CD4-positive, alpha-beta T cell treated with Interleukin-17A for 1 hour (primary cell): ENCODE measurements at regions not wholly inside any gene's neighbourhood (a gene's known extent, or its start where the extent isn't known, plus 50 kb on each side); places are given as distances from the start of the nearest gene placed in this dataset.
"Not testable (repeated sequence)": the region's sequence is repeated elsewhere in the genome, so short reads cannot be mapped to it uniquely, and the experiment has no call there.

Source experiments
- DNase-seq: peaks from one replicate; pipeline ENCODE4 v3.0.0-alpha.2; 2020

DNA sequence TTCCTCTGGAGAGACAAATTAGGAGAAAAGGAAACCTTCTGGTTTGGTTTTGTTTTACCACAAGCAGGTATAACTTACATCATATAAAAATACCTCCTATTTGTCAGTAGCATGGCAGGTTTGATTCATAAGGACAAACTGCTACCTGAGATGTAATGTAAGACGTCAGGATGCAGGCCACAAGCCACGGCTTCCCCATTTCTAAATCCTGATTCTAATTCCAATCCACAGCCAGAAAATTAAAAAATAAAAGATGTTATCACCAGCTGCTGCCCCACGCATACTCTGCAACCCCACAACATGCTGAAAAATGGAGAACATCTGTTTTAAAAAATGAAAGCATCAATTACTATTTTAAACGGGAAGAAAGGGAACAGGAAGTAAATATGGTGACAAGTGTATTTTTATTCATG is 197.6 kb downstream of the BCL11A start:
- DNase-seq, result no peak

- DNase-seq, result no peak
These were observed 198.7 kb downstream of the BCL11A start for GRCh38 chr2:60354713-60355112.

GRCh38 chr2:60353863-60354262 is 199.6 kb downstream of the BCL11A start:
- DNase-seq, result no peak

DNA sequence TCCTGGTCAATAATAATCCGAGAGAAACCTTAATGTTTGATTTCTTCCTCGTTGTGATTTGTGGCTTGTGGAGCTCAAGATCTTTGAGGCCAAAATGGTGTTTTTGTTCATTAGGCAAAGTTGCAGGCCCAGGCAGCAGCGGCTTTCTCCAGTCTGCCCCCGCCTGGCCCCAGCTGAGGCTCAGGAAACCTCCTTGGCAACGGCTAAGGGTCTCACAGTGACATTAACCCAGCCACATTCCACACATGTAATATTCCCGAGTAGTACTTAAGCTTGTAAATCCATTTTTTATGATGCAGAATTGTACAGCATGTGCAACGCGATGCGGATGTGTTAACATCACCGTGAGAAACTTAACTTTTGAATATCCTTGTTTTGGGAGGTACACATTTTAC is 200.1 kb downstream of the BCL11A start:
- no peak for DNase-seq

DNA sequence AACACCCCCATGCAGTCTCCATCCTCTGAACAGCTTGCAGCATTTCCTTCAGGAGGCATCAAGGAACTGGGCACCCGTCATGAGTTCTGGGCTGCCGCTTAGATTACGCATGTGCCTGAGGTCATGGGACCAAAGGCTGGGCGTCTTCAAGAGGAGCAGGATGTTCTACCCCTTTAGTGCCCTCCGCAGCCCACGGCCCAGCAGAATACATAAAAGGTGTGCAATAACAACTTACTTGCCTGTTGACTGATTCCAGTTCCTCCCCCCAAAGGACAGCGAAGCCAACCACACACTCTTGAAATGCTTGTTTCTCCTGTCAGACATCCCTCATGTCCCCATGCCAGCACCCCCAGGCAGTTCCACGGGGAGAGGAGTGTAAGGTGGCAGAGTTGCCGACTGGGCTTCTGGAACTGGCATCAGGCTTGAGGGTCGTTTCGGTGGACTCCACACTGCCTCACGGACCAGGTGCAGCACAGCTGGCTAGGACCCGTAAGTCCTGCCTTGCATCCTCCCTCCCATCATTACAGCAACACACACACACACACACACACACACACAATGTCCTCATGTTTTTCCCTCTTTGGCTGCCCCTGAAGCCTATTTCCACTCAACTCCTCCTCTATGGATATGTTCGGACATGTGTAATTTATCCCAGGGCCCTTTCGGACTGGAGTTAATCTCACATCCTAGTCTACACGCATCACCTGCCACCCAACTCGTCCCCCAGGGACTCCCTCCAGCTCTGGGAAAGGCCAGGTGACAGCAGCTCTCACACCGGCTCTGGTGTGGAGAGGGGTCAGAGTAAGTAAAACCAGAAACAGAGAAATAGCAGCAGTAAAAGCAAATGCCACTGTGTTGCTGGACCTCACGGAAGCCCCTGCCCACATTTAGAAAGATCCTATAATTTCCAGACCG is 200.7 kb downstream of the BCL11A start:
- no peak for DNase-seq

- DNase-seq, result no peak
These were observed 201.7 kb downstream of the BCL11A start for GRCh38 chr2:60351802-60352201.

DNA sequence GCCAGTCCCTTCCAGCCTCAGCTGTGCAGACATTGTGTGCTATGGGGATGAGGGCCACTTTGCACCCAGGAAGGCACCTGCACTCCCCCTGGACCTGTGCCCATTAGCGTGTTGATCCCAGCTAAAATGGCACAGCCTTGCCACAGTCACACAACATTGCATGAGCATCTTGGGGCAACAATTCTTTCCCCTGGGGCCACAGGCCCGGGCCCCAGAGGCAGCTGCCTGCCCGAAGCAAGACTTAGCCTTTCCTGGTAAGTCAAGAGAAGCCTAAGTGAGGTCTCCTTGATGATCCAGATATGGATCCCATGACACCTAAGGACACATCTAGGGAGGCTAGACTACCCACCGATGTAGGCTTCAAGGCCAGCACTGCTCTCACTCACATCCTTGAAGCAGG is 202.1 kb downstream of the BCL11A start:
- no peak for DNase-seq

DNA sequence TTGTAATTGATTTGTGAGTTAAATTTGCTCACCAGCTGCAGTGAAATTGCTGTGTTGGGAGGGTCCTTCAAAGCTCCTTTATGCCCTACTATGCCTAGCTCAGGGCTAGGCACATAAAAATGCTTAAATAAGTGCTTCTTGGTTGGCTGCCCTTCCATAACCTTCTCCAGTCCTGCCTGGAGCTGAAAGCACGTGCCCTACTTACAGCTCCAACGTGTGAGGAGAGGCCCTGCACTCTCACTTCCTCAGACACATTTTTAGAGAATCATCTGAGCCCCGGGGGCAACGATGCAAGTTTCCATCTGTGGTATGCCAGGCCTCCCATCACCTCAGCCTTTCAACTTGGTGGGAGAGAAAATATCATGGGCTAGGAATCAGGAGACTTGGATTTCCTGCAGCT is 202.7 kb downstream of the BCL11A start:
- no peak for DNase-seq

DNA sequence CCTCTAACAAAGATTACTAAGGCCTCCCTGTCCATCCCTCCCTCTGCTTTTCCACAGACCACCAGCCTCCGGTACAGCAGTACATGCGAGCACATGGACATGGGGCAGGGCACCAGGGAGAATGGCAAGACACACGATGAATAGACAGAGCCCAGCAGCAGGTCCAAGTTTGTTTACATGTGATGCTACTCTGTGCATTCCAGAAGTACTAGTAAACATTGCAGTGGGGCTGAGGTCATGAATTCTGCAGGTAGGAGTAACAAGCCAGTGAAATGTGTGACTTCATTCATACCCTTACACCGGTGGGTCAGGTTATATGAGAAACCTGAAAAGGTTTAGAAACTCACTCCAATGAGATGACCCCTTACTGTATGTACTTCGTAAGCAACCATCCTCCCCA is 205.7 kb downstream of the BCL11A start:
- no peak for DNase-seq

DNA sequence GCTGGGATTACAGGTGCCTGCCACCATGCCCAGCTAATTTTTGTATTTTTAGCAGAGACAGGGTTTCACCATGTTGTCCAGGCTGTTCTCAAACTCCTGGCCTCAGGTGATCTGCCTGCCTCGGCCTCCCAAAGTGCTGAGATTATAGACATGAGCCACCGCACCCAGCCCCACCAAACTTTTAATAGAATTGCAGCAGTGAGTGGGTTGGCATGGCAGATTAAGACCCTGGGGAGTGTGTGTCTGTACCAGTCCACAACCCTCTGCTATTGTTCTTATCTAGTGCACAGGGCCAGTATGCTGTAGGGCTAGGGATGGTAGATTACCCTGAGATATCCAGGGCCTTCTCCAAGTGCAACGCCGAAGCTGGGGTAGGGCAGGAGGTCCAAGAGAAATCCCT is 211.0 kb downstream of the BCL11A start:
- DNase-seq, result not testable (repeated sequence)

DNA sequence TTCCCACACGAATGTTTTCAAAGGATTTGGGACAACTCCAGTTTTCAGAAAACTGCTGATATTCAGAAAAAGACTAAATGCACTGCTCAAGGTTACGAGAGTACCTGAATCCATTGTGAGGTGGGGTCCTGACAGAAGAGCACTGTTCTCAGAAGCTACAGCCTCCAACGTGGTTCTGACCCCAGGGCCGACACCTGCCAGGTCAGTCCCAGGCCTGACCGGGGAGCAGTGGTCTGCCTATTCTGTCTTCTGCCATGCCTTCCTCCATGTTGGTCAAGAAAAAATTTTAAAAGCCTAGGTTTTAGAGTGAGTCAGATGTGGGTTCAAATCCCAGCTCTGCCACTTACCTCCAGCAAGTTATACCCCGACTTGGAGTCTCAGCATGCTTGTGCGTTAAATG is 212.3 kb downstream of the BCL11A start:
- no peak for DNase-seq

GRCh38 chr2:60339286-60339685 is 214.2 kb downstream of the BCL11A start:
- DNase-seq, result no peak

GRCh38 chr2:60337142-60337497 is 216.3 kb downstream of the BCL11A start:
- DNase-seq, result no peak

DNA sequence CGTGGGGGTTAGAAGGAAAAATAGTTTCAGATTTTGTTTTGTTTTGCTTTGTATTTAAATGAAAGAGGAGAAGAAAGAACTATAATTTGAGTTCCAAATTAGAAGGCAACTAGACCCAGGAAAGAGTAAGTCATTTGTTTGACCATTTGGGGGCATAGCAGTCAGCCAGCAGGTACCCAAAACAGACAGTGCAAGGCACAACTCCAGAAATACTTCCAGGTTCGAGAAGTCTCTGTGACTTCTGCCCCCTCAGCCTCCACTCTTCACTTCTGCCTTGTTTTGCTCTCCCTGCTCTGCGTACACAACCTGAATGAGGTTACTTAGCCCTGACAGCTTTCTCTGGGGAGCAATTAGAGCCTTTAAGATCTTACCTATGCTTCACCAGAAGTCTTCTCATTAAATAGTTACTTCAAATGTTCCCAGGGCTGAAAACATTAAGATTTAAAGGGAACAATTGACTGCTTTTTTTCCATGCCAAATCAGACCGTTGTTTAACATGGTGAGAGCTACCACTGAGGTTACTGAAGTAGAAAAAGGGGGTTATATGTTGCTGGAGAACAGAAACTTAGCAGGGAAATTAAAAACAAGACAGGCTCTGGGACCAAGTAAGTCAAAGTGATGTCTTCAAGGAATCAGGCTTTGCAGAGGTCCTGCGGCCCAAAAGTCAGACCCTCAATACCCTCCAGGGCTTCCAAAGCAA is 216.9 kb downstream of the BCL11A start:
- DNase-seq, result no peak

DNA sequence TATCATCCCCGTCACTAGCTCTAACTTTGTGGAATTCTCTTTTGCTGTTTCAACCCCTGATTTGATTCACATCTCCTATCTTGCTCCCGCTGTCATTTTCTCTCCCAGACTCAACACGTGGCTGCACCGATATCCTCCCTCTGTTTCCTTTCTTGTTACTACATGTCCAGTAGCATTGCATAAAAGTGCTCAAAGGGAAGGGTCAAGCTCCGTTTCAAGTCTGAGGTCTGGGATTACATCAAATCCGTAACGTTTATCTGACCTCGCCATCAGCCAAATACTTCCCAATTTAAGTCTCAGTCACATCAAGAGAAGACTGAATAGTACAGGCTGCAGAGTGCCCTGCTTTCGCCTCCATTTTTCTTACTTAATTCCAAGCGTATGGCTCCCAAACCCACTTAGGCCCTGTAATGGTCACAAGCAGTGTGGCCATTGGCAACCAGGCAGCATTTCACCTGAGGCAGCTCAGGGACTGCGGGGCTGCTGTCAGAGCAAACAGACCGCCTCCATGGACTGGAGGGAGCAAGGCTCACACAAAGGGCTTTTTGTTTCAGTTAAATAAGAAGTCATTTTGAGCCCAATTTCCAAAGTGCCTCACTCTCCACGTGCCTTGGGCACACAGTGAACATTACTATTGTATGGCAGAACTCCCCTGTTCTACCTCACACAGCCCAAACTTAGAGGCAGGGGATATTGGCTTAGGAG is 217.8 kb downstream of the BCL11A start:
- DNase-seq, result no peak

GRCh38 chr2:60334610-60335009 is 218.8 kb downstream of the BCL11A start:
- DNase-seq, result no peak

GRCh38 chr2:60333264-60333663 is 220.2 kb downstream of the BCL11A start:
- no peak for DNase-seq

DNA sequence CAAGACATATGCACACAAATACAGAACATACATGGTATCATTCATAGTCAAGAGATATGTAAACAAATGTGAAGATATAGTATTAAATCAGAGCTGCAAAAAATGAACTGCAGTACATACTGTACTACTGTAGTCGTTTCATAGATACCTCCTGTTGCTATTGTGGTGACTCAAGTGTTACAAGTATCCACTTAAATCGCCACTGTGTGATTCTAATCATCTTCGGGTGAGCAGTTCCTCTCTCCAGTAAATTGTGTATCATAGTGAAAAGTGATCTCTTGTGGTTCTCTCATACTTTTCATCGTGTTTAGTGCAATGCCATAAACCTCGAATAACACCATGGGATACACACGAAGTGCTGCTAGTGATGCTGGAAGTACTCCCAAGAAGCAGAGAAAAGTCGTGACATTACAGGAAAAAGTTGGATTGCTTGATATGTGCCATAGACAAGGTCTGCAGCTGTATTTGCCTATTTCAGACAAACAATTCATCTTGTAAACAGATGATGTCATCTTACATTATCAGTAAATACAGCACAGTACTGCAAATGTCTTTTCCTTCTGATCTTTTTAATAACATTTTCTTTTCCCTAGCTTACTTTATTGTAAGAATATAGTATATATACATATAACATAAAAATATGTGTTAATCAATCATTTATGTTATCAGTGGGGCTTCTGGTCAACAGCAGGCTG is 222.2 kb downstream of the BCL11A start:
- no peak for DNase-seq

DNA sequence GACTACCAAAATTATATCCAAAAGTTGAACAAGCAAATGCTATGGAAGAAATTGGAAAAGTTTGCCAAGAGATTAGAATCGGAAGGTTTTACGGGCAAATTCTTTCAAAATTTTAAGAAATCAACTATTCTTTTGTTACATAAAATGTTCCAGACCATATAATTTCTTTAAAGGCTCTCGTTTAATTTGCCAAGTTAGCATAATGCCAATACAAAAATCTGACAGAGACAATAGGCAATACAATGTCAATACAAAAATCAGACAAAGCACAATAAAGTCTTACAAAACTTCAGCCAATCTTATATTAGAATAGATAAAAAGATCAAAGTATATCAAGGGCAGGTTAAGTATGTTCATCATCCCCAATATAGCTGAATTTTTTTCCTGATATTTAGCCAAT is 224.2 kb downstream of the BCL11A start:
- DNase-seq, result no peak

- DNase-seq, result no peak
These were observed 228.9 kb downstream of the BCL11A start for GRCh38 chr2:60324536-60324935.

DNA sequence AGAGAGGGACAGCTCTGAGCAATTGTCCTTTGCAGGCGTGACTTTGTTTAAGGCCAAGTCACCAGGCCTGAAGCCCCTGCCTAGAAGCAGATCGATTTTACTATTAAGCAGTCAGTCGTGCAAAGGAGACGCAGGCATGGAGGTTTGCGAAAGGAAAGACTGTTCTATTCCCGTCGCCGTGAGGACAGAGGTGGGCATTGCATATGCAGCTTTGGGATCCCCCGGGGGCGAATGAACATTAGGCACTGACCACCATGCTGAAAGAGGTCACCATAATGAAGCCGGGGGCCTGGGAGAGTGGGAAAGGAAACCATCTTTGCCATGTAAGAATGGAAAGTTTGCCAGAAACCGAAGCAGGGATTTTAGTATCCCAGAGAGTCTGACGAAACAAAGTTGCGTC is 231.6 kb downstream of the BCL11A start:
- DNase-seq, result no peak

DNA sequence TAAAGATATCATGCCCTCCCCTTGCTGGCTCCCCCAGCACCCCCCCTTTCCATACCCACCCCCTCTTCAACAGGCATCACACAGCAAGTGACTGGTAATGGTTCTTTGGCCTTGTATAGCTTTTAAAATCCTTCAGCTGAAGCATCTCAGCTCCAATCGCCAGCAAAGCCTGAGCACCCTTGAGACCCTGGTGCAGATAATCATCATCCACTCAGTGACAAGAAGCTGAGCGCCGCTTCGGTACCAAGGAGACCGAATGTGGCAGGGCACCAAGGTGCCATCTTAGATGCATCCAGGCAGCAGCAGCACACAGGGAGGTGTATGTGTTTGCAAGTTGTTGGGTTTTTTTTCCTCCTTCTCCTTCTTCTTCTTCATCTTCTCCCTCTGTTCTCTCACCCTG is 232.7 kb downstream of the BCL11A start:
- no peak for DNase-seq

- no peak for DNase-seq
These were observed 234.4 kb downstream of the BCL11A start for GRCh38 chr2:60319031-60319547.
